ENCODE measurements at regions not wholly inside any gene's neighbourhood (a gene's known extent, or its start where the extent isn't known, plus 50 kb on each side); places are given as distances from the start of the nearest gene placed in this dataset.

DNA sequence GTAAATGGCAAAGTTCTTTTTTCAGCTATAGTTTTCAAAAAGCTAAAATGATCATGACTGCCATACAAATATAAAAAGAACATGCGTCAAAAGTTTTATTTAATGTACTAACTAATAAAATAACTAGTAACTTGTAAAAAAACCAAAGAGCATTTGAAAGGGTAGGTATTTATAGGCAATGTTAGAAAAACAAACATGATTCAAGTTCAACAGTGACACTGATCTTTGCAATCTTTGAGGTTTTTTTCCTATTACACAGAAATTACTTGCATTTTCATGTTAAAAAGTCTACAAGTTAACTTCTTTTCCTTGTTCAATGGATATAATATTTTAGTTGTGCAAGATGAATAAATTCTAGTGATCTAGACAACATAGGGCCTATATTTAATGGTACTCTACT, 72.3 kb upstream of the GRID2 start:
- TF ChIP-seq, protein P1, sequence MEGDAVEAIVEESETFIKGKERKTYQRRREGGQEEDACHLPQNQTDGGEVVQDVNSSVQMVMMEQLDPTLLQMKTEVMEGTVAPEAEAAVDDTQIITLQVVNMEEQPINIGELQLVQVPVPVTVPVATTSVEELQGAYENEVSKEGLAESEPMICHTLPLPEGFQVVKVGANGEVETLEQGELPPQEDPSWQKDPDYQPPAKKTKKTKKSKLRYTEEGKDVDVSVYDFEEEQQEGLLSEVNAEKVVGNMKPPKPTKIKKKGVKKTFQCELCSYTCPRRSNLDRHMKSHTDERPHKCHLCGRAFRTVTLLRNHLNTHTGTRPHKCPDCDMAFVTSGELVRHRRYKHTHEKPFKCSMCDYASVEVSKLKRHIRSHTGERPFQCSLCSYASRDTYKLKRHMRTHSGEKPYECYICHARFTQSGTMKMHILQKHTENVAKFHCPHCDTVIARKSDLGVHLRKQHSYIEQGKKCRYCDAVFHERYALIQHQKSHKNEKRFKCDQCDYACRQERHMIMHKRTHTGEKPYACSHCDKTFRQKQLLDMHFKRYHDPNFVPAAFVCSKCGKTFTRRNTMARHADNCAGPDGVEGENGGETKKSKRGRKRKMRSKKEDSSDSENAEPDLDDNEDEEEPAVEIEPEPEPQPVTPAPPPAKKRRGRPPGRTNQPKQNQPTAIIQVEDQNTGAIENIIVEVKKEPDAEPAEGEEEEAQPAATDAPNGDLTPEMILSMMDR (IDR thresholded peaks at IDR 0.05; ENCODE audit: insufficient read depth, low read depth, low read length): no peak
- TF ChIP-seq EZH2 (IDR thresholded peaks at IDR 0.05; ENCODE audit: insufficient read depth, low read length): no peak
